ENCODE measurements at regions not wholly inside any gene's neighbourhood (a gene's known extent, or its start where the extent isn't known, plus 50 kb on each side); places are given as distances from the start of the nearest gene placed in this dataset.

GRCh38 chr1:29501227-29501976 is 265.1 kb downstream of the PTPRU start:
- H3K4me3 Mint-ChIP-seq (ENCODE audit: low read depth): no peak overlapping the region
- no peaks in the 10 kb centered on the region for H3K36me3 Mint-ChIP-seq (ENCODE audit: insufficient read depth)
- TF ChIP-seq CTCF (IDR thresholded peaks at IDR 0.05; ENCODE audit: unreplicated experiment): no peak
- H3K9me3 Mint-ChIP-seq (ENCODE audit: low read depth): peaks cover 7% of the 10 kb centered on the region
- peaks cover 7% of the 10 kb centered on the region for H3K27me3 Mint-ChIP-seq
- peaks cover 25% of the 10 kb centered on the region for H3K4me1 Mint-ChIP-seq (ENCODE audit: low read depth)
- no peak for DNase-seq (ENCODE audit: low spot score, unreplicated experiment)
- no peak overlapping the region for H3K27ac Mint-ChIP-seq

GRCh38 chr1:29500651-29501050 is 264.3 kb downstream of the PTPRU start:
- no peak for DNase-seq (ENCODE audit: low spot score, unreplicated experiment)
- Mint-ChIP-seq H3K4me3 (ENCODE audit: low read depth) (no peak overlapping the region), H3K9me3 (ENCODE audit: low read depth) (peaks cover 7% of the 10 kb centered on the region), H3K36me3 (ENCODE audit: insufficient read depth) (no peaks in the 10 kb centered on the region), H3K27ac (no peak overlapping the region), H3K4me1 (ENCODE audit: low read depth) (peaks cover 23% of the 10 kb centered on the region), H3K27me3 (peaks cover 7% of the 10 kb centered on the region)
- TF ChIP-seq CTCF (IDR thresholded peaks at IDR 0.05; ENCODE audit: unreplicated experiment): no peak

GRCh38 chr1:29500041-29500440 is 263.7 kb downstream of the PTPRU start:
- Mint-ChIP-seq H3K27me3 (peaks cover 7% of the 10 kb centered on the region), H3K4me1 (ENCODE audit: low read depth) (peaks cover 23% of the 10 kb centered on the region), H3K4me3 (ENCODE audit: low read depth) (no peak overlapping the region), H3K27ac (no peak overlapping the region), H3K36me3 (ENCODE audit: insufficient read depth) (no peaks in the 10 kb centered on the region), H3K9me3 (ENCODE audit: low read depth) (peaks cover 7% of the 10 kb centered on the region)
- DNase-seq (ENCODE audit: low spot score, unreplicated experiment): no peak
- no peak for TF ChIP-seq CTCF (IDR thresholded peaks at IDR 0.05; ENCODE audit: unreplicated experiment)

- DNase-seq (ENCODE audit: low spot score, unreplicated experiment): no peak
- no peak for TF ChIP-seq CTCF (IDR thresholded peaks at IDR 0.05; ENCODE audit: unreplicated experiment)
- no peak overlapping the region for H3K27ac Mint-ChIP-seq
- H3K4me3 Mint-ChIP-seq (ENCODE audit: low read depth): no peak overlapping the region
- H3K36me3 Mint-ChIP-seq (ENCODE audit: insufficient read depth): no peaks in the 10 kb centered on the region
- peaks cover 7% of the 10 kb centered on the region for H3K27me3 Mint-ChIP-seq
- H3K4me1 Mint-ChIP-seq (ENCODE audit: low read depth): peaks cover 19% of the 10 kb centered on the region
- H3K9me3 Mint-ChIP-seq (ENCODE audit: low read depth): peaks cover 15% of the 10 kb centered on the region
Measured at GRCh38 chr1:29499104-29499650, 262.9 kb downstream of the PTPRU start.

GRCh38 chr1:29498126-29499103 is 262.1 kb downstream of the PTPRU start:
- DNase-seq (ENCODE audit: low spot score, unreplicated experiment): no peak
- peaks cover 13% of the 10 kb centered on the region for H3K4me1 Mint-ChIP-seq (ENCODE audit: low read depth)
- no peak overlapping the region for H3K27ac Mint-ChIP-seq

More at GRCh38 chr1:29498126-29499103, 262.1 kb downstream of the PTPRU start:
- Mint-ChIP-seq H3K9me3 (ENCODE audit: low read depth) (peaks cover 15% of the 10 kb centered on the region), H3K36me3 (ENCODE audit: insufficient read depth) (no peaks in the 10 kb centered on the region), H3K27me3 (peaks cover 7% of the 10 kb centered on the region), H3K4me3 (ENCODE audit: low read depth) (no peak overlapping the region)
- TF ChIP-seq CTCF (IDR thresholded peaks at IDR 0.05; ENCODE audit: unreplicated experiment): no peak

Measured in progenitor cell of endocrine pancreas (in vitro differentiated cells).